SU-DHL-6 (cell line): ENCODE measurements at regions not wholly inside any gene's neighbourhood (a gene's known extent, or its start where the extent isn't known, plus 50 kb on each side); places are given as distances from the start of the nearest gene placed in this dataset.

ENCODE experiments used
- H2AFZ ChIP-seq: fragments of 200-600 bp; sonication (generic); 2 replicates; pipeline ENCODE4 v1.6.1; 2014; ENCODE audit warnings: low read depth, mild to moderate bottlenecking, moderate library complexity, mixed read lengths, antibody characterized with exemption, low read length; ENCODE audit not compliant: severe bottlenecking
- H3F3A ChIP-seq: fragments of 200-600 bp; shearing (Covaris generic); 2 replicates; pipeline ENCODE4 v1.6.0; 2016; ENCODE audit warnings: antibody characterized with exemption, mild to moderate bottlenecking; ENCODE audit not compliant: insufficient read depth
- H3K27ac ChIP-seq: fragments of 200-600 bp; sonication (generic); 2 replicates; pipeline ENCODE4 v1.5.1; 2016; ENCODE audit warnings: low read depth, mild to moderate bottlenecking, low read length, moderate library complexity, mixed read lengths
- H3K27me3 ChIP-seq: fragments of 200-600 bp; sonication (generic), shearing (Covaris generic); 2 replicates; pipeline ENCODE4 v1.6.0; 2014; ENCODE audit warnings: mild to moderate bottlenecking, low read length
- H3K36me3 ChIP-seq: fragments of 200-600 bp; sonication (generic); 2 replicates; pipeline ENCODE4 v1.6.1; 2014; ENCODE audit warnings: mild to moderate bottlenecking, low read length, mixed read lengths
- H3K4me2 ChIP-seq: fragments of 300-600, 200-600 bp; shearing (Covaris generic), sonication (generic); 2 replicates; pipeline ENCODE4 v1.6.0; 2014; ENCODE audit warnings: low read length, low read depth, mild to moderate bottlenecking; ENCODE audit not compliant: poor library complexity, severe bottlenecking
- H3K4me3 ChIP-seq: fragments of 200-600 bp; sonication (generic); 2 replicates; pipeline ENCODE4 v1.5.1; 2014; ENCODE audit warnings: antibody characterized with exemption, low read length, mild to moderate bottlenecking, mixed read lengths; ENCODE audit not compliant: insufficient read depth, poor library complexity, severe bottlenecking
- H3K79me2 ChIP-seq: fragments of 200-600 bp; sonication (generic); 2 replicates; pipeline ENCODE4 v1.6.1; 2014; ENCODE audit warnings: mild to moderate bottlenecking, low read length, moderate library complexity; ENCODE audit not compliant: insufficient read depth
- H3K9ac ChIP-seq: fragments of 200-600 bp; sonication (generic); 2 replicates; pipeline ENCODE4 v1.7.0; 2014; ENCODE audit warnings: mild to moderate bottlenecking, low read length
- H3K9me2 ChIP-seq: fragments of 200-600 bp; sonication (generic); replicated peaks from 2 replicates; pipeline ENCODE4 v1.6.1; 2014; ENCODE audit warnings: low read length; ENCODE audit not compliant: insufficient read depth
- H3K9me3 ChIP-seq: fragments of 200-600 bp; sonication (generic); 2 replicates; pipeline ENCODE4 v1.6.1; 2014; ENCODE audit warnings: low read length, mixed read lengths; ENCODE audit not compliant: insufficient read depth
- H4K20me1 ChIP-seq: fragments of 200-600 bp; sonication (generic); 2 replicates; pipeline ENCODE4 v1.6.1; 2014; ENCODE audit warnings: low read depth, mild to moderate bottlenecking, antibody characterized with exemption, low read length, moderate library complexity, mixed read lengths
- CTCF ChIP-seq: fragments of 200-600 bp; sonication (generic); IDR thresholded peaks from one replicate; pipeline ENCODE4 v1.5.1; 2017; ENCODE audit warnings: antibody characterized with exemption, mild to moderate bottlenecking, low read length, moderate library complexity; ENCODE audit not compliant: insufficient read depth, poor library complexity, severe bottlenecking
- EZH2phosphoT487 ChIP-seq: fragments of 200-600 bp; sonication (generic), shearing (Covaris generic); conservative IDR thresholded peaks from 2 replicates; pipeline ENCODE4 v1.6.1; 2018; ENCODE audit warnings: mild to moderate bottlenecking, antibody characterized with exemption, low read length, moderate library complexity, mixed read lengths

GRCh38 chr3:89841041-89841440 is 733.6 kb downstream of the EPHA3 start:
- Histone ChIP-seq H3K27me3 (no peaks in the 10 kb centered on the region), H3K36me3 (no peaks in the 10 kb centered on the region), H3K9me2 (no peaks in the 10 kb centered on the region), H3K4me2 (no peak overlapping the region), H3K4me3 (no peak overlapping the region), H3K79me2 (no peaks in the 10 kb centered on the region), H3K27ac (no peak overlapping the region), H3K9me3 (no peaks in the 10 kb centered on the region), H3K9ac (no peak overlapping the region), H3F3A (no peaks in the 10 kb centered on the region), H2AFZ (no peak overlapping the region), H4K20me1 (no peaks in the 10 kb centered on the region)
- TF ChIP-seq CTCF (no peak), EZH2phosphoT487 (no peak)

DNA sequence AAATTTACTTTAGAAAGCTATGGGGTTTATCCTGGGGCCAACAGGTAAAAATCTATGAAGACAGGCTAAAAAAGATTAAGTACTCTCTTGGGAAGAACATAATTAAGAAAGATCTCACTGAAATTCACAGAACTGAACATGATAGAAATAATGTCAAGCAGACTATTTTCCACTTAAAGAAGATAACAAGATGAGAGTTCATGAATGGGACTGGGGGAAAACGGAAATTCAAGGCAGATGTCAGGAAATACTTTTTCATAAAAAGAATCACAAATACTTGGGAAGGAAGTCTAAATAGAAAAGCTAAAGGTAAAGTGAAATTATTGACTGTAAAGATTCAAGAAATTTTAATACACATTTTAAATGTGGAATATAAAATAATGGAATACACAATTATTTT is 737.6 kb downstream of the EPHA3 start:
- H3F3A ChIP-seq: no peaks in the 10 kb centered on the region
- no peaks in the 10 kb centered on the region for H3K36me3 ChIP-seq
- no peak overlapping the region for H3K4me3 ChIP-seq
- TF ChIP-seq CTCF: no peak
- no peak for TF ChIP-seq EZH2phosphoT487
- H3K9me2 ChIP-seq: no peaks in the 10 kb centered on the region
- H3K9me3 ChIP-seq: no peaks in the 10 kb centered on the region
- no peak overlapping the region for H2AFZ ChIP-seq
- H3K9ac ChIP-seq: no peak overlapping the region
- H3K27me3 ChIP-seq: no peaks in the 10 kb centered on the region
- H3K27ac ChIP-seq: no peak overlapping the region
- H3K79me2 ChIP-seq: no peaks in the 10 kb centered on the region
- H3K4me2 ChIP-seq: no peak overlapping the region
- no peaks in the 10 kb centered on the region for H4K20me1 ChIP-seq

DNA sequence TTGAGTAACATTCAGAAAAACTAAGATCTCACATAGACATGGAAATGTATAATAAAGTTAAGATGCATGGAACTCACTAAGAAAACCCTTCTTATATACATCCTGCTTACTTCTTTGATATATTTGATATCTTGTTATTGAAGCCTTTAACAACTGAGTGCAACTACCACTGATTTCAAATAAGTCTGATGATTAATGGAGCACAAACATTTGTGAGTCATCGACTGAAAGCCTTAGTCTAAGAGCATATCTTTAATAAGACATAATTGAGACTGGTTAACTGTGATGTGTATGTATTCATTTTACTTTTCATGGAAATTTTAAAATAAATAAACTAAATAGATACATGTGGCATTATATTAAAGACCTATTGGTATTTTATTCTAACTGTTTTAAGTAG is 740.5 kb downstream of the EPHA3 start:
- no peak overlapping the region for H3K4me2 ChIP-seq
- H3K36me3 ChIP-seq: no peaks in the 10 kb centered on the region
- no peaks in the 10 kb centered on the region for H3K9me2 ChIP-seq
- H4K20me1 ChIP-seq: no peaks in the 10 kb centered on the region
- no peak overlapping the region for H3K9ac ChIP-seq
- H3K27ac ChIP-seq: no peak overlapping the region
- H3K79me2 ChIP-seq: no peaks in the 10 kb centered on the region
- no peaks in the 10 kb centered on the region for H3K9me3 ChIP-seq
- H3K4me3 ChIP-seq: no peak overlapping the region
- TF ChIP-seq EZH2phosphoT487 (no peak), CTCF (no peak)
- H3K27me3 ChIP-seq: no peaks in the 10 kb centered on the region
- no peaks in the 10 kb centered on the region for H3F3A ChIP-seq
- H2AFZ ChIP-seq: no peak overlapping the region
